CD4-positive, alpha-beta T cell treated with Interleukin-4 for 1 hour (primary cell): ENCODE measurements at regions not wholly inside any gene's neighbourhood (a gene's known extent, or its start where the extent isn't known, plus 50 kb on each side); places are given as distances from the start of the nearest gene placed in this dataset.
"Not testable (repeated sequence)": the region's sequence is repeated elsewhere in the genome, so short reads cannot be mapped to it uniquely, and the experiment has no call there.

Source experiments
- DNase-seq, 2 donors: peaks; one replicate each; pipeline ENCODE4 v3.0.0-alpha.2; 2020 to 2022

- DNase-seq = no peak
These were observed 84.4 kb upstream of the DCN start for GRCh38 chr12:91267039-91267438.

- no peak for DNase-seq
These were observed 81.6 kb upstream of the DCN start for GRCh38 chr12:91264178-91264577.

- DNase-seq = no peak
These were observed 79.4 kb upstream of the DCN start for GRCh38 chr12:91261820-91262676.

- no peak for DNase-seq
These were observed 73.8 kb upstream of the DCN start for GRCh38 chr12:91256411-91256810.

- no peak for DNase-seq
These were observed 69.7 kb upstream of the DCN start for GRCh38 chr12:91252341-91252740.

GRCh38 chr12:91250273-91250665, 67.7 kb upstream of the DCN start:
- no peak for DNase-seq

- no peak for DNase-seq
These were observed 67.1 kb upstream of the DCN start for GRCh38 chr12:91249518-91250272.

- no peak for DNase-seq
These were observed 66.4 kb upstream of the DCN start for GRCh38 chr12:91249054-91249453.

GRCh38 chr12:91243177-91243576, 60.6 kb upstream of the DCN start:
- DNase-seq = not testable (repeated sequence)

- no peak for DNase-seq
These were observed 59.1 kb upstream of the DCN start for GRCh38 chr12:91241756-91242155.

GRCh38 chr12:91240386-91241095, 57.9 kb upstream of the DCN start:
- DNase-seq = no peak

GRCh38 chr12:91239481-91239880, 56.9 kb upstream of the DCN start:
- DNase-seq = no peak
